ENCODE measurements at regions not wholly inside any gene's neighbourhood (a gene's known extent, or its start where the extent isn't known, plus 50 kb on each side); places are given as distances from the start of the nearest gene placed in this dataset.

DNA sequence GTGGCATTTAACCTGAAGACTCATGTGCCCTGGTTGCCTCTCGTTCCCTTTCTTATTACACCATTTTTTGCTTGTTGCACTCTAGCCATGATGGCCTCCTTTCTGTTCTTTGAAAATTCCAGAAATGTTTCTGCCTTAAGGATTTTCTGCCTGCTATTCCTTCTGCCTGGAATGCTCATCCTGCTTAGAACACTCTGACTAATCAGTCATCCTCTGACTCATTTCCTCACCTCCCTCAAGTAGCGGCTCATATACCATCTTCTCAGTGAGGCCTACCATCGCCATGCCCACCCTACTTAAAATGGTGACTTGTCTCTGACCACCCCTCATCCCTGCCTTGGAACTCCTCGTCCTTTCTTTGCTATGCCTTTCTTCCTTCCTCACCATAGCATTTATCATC lies 68.8 kb downstream of the KIF4B start:
- no peak overlapping the region for H3K4me3 ChIP-seq (ENCODE audit: low read depth, low read length)
- in situ Hi-C loops (cut with HindIII; ENCODE audit: low sequenced_read_pairs) = no loop called here
- TF ChIP-seq, protein P1, sequence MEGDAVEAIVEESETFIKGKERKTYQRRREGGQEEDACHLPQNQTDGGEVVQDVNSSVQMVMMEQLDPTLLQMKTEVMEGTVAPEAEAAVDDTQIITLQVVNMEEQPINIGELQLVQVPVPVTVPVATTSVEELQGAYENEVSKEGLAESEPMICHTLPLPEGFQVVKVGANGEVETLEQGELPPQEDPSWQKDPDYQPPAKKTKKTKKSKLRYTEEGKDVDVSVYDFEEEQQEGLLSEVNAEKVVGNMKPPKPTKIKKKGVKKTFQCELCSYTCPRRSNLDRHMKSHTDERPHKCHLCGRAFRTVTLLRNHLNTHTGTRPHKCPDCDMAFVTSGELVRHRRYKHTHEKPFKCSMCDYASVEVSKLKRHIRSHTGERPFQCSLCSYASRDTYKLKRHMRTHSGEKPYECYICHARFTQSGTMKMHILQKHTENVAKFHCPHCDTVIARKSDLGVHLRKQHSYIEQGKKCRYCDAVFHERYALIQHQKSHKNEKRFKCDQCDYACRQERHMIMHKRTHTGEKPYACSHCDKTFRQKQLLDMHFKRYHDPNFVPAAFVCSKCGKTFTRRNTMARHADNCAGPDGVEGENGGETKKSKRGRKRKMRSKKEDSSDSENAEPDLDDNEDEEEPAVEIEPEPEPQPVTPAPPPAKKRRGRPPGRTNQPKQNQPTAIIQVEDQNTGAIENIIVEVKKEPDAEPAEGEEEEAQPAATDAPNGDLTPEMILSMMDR (IDR thresholded peaks at IDR 0.05; ENCODE audit: low read depth, low read length, missing control alignments) = no peak
- no peak for DNase-seq (ENCODE audit: low read depth)

DNA sequence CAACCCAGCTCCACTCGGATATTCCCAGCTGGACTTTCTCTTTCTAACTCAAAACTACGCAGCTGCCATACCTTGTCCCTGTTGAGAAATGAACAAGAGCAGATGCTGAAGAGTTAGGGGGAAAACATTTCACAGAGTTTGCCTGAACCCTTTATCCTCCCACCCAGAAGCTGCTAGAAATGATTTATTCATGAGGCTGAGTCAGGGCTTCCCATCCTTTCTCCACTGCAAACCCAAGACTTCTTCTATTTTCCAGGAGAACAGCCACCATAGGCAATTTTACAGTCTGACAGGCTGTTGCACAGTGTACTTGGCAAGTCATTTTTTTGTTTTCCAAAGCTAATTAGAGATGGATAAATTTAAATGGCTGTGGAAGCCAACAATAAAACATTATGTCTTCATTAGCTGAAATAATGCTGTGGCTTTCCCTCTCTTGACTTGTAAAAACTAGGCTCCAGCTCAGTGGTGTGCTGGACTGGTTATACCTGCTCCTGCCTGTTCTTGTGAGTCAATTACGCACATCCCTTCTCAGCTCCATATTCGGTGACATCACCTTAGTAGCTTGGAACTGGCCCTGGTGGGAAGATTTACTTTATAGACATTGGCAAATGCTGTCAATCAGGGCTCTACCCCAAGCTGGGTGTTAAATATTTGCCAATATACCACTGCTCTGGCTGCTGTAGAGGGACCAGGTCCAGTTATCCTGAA lies 71.9 kb downstream of the KIF4B start:
- TF ChIP-seq, protein P1 (IDR thresholded peaks at IDR 0.05; ENCODE audit: low read depth, low read length, missing control alignments) = no peak
- in situ Hi-C loops (cut with HindIII; ENCODE audit: low sequenced_read_pairs) = no loop called here
- no peak overlapping the region for H3K4me3 ChIP-seq (ENCODE audit: low read depth, low read length)
- DNase-seq (ENCODE audit: low read depth) = no peak

DNA sequence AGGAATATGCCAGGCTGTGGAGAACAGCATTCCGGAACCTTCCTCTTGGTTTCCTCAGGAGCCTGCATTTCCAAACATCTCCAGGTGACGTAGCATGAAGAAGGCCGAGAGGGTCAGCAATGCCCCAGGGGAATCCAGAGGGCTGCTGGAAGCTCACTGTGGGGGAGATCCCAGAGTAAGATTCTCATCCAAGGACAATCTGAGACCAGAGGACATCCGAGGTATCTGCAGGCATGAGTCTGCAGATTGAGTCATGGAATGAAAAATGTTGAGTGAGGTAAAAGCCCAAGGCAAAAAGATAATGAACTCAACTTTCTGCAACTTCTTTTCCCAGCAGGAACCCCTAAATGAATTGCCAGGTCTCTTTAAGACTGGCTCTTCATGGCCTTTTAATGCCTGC lies 73.5 kb downstream of the KIF4B start:
- DNase-seq (ENCODE audit: low read depth) = no peak
- in situ Hi-C loops (cut with HindIII; ENCODE audit: low sequenced_read_pairs) = no loop called here
- TF ChIP-seq, protein P1 (IDR thresholded peaks at IDR 0.05; ENCODE audit: low read depth, low read length, missing control alignments) = no peak

DNA sequence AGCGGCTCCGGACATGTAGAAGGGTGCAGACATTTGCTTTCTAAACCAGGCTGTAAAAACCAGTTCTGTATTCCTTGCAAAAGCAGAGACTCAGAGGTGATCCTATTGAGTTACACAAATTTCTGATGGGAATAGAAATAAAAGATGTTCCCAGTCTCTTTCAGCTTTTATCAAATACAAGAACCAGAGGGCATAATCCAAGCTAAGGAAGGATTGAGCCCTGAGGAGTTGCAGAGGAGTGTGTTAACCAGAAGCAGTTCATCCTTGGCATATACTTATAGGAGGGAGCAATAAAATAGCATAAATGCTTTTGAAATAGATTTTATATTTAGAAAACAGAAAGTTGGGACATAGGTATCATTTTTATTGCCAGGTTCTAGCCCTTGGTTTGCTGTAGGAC lies 75.3 kb downstream of the KIF4B start:
- DNase-seq (ENCODE audit: low read depth) = no peak
- in situ Hi-C loops (cut with HindIII; ENCODE audit: low sequenced_read_pairs) = no loop called here
- TF ChIP-seq, protein P1 (IDR thresholded peaks at IDR 0.05; ENCODE audit: low read depth, low read length, missing control alignments) = no peak

More for the DNA sequence above, 73.5 kb downstream of the KIF4B start:
- H3K4me3 ChIP-seq (ENCODE audit: low read depth, low read length) = no peak overlapping the region

DNA sequence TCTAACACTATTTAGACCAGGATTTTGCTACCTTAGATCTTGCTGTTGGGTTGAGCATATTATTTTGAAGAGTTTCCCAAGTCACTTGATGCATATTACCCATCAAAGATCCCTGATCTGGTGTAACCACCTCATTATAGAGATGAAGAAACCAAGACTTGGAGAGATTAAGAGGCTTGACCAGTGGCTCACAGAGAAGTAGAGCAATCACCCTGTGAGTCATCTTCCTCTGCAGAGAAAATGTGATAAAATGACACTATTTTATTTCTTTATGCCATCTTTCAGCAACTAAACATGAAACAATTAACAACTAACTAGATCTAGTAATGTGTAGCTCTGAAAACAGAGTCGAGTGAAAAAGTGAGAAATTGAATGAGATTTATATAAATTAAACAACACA lies 76.1 kb downstream of the KIF4B start:
- H3K4me3 ChIP-seq (ENCODE audit: low read depth, low read length) = no peak overlapping the region
- TF ChIP-seq, protein P1 (IDR thresholded peaks at IDR 0.05; ENCODE audit: low read depth, low read length, missing control alignments) = no peak
- DNase-seq (ENCODE audit: low read depth) = no peak
- in situ Hi-C loops (cut with HindIII; ENCODE audit: low sequenced_read_pairs) = no loop called here

More for the DNA sequence above, 75.3 kb downstream of the KIF4B start:
- H3K4me3 ChIP-seq (ENCODE audit: low read depth, low read length) = no peak overlapping the region

DNA sequence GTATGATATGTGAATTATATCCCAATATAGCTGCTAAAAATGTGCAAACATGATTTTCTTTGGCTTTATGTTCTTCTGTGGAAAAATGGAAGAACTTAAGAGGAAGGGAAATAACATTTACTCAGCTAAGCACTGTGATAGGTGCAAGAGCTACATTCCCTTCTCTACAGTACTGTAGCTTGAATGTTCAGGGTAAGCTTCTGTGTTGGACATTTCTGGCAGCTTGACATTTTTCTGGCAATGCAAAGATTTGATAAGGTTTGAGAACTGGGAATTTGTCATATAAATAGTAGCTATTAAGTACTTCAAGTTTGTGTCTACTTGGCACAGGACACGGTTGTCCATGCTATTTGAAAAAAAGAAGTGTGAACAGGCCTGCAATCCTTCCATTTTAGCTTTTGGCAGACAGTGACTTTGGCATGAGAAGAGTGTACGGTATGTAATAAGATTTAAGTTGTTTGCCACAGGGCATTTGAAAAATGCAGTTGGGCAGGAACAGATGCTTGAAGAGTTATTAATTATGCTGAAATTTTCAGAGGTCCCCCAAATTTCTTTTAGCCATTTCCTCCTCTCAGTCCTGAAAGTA lies 77.6 kb downstream of the KIF4B start:
- no peak for DNase-seq (ENCODE audit: low read depth)
- in situ Hi-C loops (cut with HindIII; ENCODE audit: low sequenced_read_pairs) = no loop called here

More for the DNA sequence above, 77.6 kb downstream of the KIF4B start:
- TF ChIP-seq, protein P1 (IDR thresholded peaks at IDR 0.05; ENCODE audit: low read depth, low read length, missing control alignments) = no peak
- H3K4me3 ChIP-seq (ENCODE audit: low read depth, low read length) = no peak overlapping the region
